GM23248 (cell line): ENCODE measurements at regions not wholly inside any gene's neighbourhood (a gene's known extent, or its start where the extent isn't known, plus 50 kb on each side); places are given as distances from the start of the nearest gene placed in this dataset.

ENCODE experiments used
- EZH2 ChIP-seq: fragments of 200-600 bp; sonication (generic); IDR thresholded peaks from 2 replicates; pipeline ENCODE4 v1.6.1; 2018; ENCODE audit warnings: antibody characterized with exemption, mild to moderate bottlenecking; ENCODE audit not compliant: insufficient read depth, poor library complexity, severe bottlenecking
- EZH2phosphoT487 ChIP-seq: fragments of 200-600 bp; sonication (generic); IDR thresholded peaks from 2 replicates; pipeline ENCODE4 v1.6.1; 2018; ENCODE audit warnings: antibody characterized with exemption, moderate library complexity, mild to moderate bottlenecking, low read depth; ENCODE audit not compliant: insufficient read depth

GRCh38 chr9:101858026-101858425 lies 119.6 kb upstream of the GRIN3A start:
- TF ChIP-seq EZH2phosphoT487 (no peak), EZH2 (no peak)
